DLD1 (cell line): ENCODE measurements at regions not wholly inside any gene's neighbourhood (a gene's known extent, or its start where the extent isn't known, plus 50 kb on each side); places are given as distances from the start of the nearest gene placed in this dataset.

Experiments used
- in situ Hi-C: cut with HindIII; loops from 2 replicates; pipeline ENCODE4 v1.10.0; 2017; ENCODE audit warnings: low sequenced_read_pairs

DNA sequence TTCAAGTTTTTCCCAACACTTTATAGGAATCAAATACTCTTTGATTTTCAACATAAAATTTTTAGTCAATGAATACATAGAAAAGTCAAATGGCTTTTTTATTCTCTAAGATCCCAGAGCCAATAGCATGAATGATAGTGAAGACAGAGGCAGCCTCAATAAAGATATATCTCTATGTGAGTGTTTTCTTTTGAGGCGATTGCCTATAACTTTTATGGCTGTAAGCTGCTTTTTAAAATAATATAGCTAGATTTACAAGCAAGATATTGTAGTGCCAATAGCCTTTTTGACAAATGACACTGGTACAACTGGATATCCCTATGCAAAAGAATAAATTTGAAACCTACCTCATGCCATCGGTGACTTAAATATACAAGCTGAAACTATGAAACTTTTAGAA lies 1705.2 kb upstream of the PCDH20 start:
- in situ Hi-C loops, result no loop called here

DNA sequence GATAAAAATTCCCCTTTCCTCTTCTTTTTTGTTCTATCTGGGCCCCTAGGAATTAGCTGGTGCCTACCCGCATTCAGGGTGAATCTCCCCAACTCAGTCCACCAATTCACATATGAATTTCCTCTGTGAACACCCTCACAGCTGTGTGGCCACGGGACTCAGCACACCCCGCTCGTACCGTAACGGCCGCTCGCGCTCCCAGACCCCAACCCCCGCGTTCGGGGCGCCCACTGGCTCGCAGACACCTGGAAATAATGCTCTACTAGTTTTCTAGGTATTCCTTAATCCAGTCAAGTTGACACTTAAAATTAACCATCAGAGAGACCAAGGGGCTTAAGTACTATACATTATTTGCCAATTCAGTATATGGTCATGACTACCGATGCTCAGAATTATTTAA lies 1702.1 kb upstream of the PCDH20 start:
- in situ Hi-C loops, result no loop called here

DNA sequence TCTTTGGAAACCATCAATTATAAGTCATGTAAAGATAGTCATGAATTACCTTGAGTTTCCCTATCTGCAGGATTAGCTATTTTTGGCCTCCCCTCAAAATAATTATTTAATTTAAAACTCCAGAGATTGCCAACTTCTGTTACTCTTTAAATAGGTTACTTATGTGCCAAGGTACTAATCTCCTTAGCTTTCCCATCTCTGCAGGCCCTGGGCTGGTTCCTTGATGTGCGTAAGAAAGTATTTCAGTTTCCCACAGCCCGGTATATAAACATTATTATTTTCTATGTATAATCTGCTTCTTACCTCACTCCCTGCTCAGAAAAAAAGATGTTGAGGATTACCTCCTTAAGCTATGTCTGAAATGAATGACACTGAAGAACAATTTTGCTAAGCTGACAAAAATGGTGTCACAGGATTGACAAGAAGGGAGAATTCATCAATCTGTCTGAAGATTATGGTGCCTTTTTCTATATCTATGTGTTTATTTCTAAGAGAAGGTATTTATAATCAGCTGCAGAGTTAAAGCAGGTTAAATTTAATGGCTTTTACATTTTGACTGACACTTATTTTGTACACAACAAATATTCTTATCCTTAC lies 1697.2 kb upstream of the PCDH20 start:
- in situ Hi-C loops, result no loop called here

DNA sequence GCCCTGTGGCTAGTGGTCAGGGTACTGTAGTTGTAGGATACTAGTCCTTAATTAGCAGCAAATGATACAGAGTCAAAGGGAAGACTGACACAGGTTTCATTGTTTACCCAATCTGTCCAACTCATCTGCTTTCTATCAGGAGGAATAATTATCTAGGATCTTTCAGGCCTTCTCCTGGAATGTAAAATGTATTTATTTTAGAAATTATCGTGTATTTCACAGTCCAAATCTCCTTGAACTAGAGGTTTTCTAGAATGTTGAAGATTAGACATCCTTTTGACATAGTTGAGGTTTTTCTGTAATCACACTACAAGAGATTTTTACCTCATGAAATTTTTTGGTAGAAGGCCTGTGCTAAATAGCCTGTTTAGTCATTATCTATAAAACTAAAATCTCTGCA lies 1694.8 kb upstream of the PCDH20 start:
- in situ Hi-C loops, result no loop called here

DNA sequence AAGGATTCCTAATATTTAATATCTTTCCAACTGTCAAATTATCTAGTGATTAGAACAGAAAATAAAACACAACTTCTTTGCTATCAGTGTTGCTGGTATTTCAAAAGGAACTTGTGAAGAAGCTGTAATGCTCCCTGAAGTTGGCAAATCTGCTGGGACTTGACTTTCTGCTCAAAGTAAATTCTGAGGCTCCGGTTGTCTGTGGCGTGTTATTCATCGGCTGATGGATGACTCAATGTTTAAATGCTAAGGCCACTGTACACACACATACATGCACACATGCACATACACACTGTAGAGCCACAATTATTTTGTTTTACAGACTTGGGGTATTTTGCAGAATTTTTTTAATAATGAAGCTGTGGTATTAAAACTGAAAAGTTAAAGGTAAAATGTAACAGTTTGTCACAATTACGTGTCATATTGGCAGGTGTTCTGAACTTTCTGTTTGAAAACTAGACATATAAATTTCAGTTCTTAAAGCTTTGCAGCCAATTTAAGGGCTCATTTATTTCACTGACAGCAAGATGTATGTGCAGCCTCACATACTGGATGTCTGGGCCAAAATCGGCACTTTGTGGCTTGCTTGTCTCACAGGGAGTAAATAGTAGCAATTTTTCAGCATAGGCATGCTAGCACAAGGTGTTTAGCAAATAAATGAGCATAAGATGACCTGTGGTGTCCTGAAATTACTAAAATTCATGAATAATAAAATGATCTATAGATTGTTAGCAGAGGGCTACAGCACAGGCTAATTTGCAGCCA lies 1691.7 kb upstream of the PCDH20 start:
- in situ Hi-C loops, result no loop called here

DNA sequence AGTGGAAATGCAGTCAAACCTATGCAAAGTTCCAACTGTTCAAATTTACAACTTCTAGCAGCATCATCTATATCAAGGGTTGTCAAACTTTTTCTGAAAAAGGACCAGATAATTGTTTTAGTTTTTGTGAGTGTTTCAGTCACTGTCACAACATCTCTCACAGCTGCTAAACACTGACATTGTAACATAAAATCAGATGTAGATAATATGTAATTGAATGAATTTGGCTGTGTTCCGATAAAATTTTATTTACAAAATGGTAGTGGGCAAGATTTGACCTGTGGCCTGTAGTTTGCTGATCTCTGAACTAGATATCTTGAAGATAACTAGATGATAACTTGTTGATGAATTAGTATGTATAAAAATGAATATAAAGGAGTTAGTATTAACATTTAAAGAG lies 1679.1 kb upstream of the PCDH20 start:
- in situ Hi-C loops, result no loop called here

DNA sequence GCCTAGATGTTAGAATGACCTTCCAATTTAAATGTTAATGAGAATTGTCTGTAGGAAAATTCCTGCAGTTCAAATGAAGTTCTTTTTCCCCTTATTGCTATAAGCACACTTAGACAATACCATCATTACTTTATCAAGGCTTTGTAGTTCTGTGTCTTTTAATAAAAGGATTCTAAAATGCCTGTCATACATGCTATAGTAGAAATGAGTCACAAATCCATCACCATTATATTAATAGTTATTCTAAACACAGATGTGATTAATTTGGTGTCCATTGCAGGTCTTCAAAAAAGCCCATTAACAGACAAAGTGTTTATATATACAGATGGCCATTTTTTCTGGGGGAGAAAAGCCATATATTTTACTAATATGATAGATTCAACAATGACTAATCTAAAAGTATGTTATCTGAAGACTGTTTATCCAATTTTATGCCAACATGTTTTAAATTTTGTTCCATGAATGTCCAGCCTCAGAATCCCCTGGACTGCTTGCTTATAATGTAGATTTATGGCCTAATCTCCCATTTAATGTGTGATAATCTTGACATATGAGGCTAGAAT lies 1678.3 kb upstream of the PCDH20 start:
- in situ Hi-C loops, result no loop called here

DNA sequence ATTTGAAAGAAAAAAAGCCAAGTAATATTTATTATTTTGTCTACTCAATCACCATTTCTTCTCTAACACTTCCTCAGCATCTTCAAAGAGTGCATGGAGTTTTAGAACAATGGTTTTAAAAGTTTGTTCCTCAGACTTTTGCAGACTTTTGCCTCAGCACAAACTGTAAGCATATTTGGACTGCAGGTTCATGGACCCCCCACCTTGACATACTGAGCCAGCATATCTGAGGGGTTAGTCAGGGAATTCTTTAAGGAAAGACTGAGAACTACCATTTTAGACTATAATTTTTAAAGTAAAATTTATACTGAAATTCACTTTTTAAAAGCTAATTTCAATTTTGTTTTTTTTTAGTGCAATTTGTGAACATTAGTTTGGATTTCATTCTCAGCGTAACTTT lies 1676.8 kb upstream of the PCDH20 start:
- in situ Hi-C loops, result no loop called here

DNA sequence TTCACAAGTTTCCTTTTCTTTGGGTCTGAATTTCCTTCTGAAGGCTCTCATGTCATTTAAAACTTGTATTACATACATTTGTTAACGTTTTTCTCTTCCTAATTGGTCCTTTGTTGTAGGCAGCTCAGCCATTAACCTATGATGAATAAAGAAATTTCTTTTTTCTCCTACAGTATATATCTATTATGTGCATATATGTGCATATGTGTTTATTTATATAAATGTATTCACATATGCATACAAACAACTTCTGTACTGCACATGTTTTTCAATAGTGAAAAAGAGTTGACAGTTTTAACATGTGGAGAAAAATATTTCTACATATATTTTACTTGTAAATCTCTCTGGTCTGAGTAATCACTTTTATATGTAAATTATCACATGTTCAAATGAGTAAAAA lies 1674.9 kb upstream of the PCDH20 start:
- in situ Hi-C loops, result no loop called here

DNA sequence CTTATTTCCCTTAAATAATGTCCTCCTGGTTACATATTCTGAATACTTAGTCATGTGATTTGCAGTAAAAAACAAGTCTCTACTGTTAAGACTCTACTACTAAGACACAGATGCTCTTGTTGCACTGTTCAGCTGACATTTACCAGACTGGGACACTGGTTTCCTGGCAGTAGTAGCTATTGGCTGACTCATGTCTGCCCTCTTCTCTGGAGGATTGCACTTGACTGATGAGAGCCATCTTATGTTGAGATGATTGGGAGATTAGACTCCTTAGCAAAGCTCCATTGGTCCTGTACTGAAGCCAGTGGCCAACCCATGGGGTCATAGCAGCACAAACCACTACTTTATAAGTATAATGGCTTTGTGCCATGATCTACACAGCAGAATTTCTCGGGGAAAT lies 1672.6 kb upstream of the PCDH20 start:
- in situ Hi-C loops, result no loop called here

DNA sequence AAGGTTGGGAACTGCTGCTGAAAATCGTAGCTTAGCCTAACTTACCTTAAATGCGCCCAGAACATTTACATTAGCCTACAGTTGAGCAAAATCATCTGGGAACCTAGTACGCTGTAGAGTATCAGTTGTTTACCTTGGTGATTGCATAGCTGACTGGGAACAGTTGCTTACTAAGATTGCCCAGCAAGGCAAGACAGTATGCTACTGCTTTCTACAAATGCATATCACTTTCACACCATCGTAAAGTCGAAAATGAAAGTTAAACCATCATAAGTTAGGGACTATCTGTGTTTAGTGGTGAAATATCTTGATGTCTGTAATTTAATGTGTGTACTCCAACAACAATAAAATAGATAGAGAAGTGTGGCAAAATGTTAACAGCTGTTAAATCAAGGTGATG lies 1670.6 kb upstream of the PCDH20 start:
- in situ Hi-C loops, result no loop called here

DNA sequence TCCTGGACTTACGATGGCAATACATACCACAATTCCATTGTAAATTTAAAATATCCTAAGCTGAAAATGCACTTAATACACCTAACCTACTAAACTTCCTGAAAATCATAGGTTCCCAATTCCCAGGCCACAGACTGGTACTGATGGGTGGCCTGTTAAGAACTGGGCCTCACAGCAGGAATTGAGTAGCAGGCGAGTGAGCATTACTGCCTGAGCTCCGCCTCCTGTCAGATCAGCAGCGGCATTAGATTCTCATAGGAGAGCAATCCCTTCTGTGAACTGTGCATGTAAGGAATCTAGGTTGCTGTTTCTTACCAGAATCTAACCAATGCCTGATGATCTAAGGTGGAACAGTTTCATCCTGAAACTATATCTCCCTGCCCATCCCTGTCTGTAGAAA lies 1670.2 kb upstream of the PCDH20 start:
- in situ Hi-C loops, result no loop called here

DNA sequence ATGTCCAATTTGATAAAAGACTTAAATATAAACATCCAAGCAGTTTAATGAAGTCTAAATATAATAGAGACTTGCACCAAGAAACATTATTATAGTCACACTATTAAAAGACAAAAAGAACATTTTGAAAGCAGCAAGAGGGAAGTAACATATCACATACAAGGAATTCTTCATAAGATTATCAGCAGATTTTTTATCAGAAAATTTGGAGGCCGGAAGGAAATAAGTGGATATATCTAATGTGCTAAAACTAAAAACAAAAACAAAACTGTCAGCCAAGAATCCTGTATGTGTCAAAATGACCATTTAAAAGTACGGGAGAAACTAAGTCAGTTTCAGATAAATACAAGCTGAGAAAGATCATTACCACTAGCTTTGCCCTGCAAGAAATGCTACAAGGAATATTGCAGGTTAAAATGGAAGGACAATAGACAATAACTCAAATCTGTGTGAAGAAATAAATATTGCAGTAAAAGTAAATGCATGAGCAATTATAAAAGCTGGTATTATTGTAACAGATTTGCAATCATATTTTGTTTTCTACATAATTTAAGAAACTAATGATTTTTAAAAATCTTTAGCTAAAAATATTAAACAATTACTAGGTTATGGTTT lies 1665.9 kb upstream of the PCDH20 start:
- in situ Hi-C loops, result no loop called here

DNA sequence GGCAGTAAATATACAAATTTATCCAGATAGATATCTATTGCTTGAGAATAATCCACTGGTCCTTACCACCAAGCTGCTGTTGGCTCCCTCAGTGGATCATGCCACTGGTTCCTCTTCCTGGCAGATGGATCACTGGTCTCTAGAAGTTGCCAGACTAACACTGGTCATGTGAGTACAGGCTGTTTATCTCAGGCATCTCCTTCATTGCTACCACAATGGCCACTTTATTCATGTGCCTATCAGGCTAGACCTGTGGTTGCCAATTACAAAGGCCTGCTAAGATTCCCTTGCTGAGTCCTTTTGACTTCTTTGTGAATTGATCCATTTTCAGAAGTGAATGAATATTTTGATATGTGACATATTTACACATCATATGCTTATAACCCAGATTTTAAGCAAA lies 1659.5 kb upstream of the PCDH20 start:
- in situ Hi-C loops, result no loop called here

DNA sequence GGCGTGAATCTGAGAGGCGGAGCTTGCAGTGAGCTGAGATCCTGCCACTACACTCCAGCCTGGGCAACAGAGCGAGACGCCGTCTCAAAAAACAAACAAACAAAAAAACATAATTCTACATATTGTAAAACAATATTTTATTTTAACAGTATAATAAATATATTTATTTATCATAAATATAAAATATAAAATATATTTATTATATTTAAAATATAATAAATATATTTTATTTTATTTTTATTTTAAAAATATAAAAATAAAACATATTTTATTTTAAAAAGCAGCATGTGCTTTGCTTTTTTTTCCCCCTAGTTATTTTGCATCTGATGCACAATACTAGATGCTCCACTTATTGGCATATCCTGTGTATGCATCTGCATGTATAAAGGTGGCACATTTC lies 1634.6 kb upstream of the PCDH20 start:
- in situ Hi-C loops, result no loop called here

DNA sequence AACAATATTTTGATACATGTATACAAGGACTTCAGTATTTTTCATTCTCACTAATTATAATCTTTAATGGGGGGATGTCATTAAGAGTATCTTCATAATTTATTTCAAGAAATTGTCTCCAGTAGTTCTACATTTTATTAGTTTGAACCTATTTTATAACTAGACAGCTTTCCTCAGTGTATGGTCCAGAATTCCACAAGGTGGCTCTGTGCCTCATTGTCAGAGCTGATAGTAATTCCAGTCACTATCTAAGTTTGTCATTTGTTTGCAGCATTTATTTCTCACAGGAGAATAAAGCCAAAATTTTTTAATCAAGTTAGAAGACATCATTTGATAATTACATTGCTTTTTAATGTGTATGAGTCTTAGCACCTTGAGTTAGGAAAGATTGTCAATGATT lies 1633.0 kb upstream of the PCDH20 start:
- in situ Hi-C loops, result no loop called here

DNA sequence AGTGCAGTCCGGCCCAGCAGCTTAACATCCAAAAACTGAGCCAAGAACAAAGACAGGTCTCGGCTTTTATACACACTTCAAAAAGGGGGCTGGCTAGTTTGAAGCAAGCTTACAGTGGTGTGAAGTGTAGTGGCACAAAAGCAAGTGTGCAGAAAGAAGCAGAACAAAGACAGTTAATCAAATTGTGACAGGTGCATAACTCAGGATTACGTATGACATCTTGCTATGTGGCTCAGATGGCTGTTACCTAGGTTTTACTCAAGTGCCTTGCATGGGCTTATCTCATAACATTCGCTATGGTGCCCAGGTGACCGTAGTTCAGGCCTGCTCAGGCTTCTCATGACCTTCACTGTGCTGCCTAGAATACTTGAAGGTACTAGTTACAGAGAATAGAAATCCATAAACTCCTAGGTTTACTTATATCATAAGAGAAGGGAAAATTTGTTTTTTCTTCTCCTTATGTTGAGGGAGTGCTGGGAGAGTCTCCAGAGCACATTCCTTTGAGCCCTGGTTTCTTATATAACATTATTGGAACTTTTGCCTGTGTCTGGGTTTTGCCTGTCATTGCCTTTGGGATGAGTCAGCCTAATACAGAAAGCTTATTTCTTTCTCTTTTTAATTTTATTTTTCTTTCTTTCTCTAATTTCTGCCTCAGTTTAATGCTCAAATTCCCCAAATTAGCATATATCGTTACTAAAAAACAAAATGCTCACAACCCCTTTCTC lies 1629.1 kb upstream of the PCDH20 start:
- in situ Hi-C loops, result no loop called here

DNA sequence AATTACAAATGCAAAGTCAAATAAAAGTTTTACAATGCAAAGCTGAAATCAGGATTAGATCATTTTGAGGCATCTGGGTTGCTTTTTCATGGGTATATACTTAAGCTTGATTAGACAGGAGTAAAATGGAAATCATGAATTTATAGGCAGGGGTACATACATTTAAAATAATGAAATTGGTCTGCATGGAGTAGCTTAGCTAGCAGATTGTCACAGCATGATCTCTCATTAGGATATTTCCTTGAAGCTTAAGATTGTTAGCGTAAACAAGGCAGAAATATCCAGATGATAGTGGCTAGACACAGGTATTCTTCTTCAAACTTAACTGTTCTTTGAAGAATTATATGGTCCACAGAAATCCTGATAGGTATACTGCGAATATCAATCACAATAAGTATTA lies 1627.0 kb upstream of the PCDH20 start:
- in situ Hi-C loops, result no loop called here

DNA sequence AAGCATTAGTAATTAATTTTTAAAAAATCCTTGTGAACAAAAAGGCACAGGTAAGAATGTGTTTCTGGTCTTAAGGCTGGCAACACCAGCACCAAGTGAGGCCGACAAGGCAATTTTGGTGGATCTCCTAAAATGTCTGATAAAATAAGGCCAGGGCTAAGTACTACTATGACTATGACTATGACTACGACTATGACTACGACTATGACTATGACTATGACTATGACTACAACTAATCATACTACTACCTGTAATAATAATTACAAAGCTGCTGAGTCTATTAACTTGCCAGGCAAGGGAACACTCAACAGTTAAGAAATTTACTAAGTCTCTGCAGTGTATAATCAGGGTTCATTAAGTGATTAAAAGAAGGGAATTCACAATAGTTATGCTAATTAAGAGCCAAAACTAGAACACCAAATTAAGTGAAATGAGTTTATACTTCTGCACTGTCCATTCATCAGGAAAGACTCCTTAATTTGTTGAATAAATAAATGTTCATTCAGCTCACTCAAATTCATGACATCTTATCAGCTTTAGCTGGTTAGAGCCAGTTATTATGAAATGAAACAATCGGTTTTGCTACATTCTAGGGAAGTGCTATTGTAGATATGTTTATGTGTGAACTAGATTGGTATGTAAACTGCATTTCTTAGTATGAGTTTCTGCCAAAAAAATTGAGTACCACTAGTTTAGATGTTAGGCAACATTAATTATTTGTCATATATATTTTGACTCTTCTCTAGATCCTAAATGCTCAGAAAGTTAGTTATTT lies 1626.2 kb upstream of the PCDH20 start:
- in situ Hi-C loops, result no loop called here

DNA sequence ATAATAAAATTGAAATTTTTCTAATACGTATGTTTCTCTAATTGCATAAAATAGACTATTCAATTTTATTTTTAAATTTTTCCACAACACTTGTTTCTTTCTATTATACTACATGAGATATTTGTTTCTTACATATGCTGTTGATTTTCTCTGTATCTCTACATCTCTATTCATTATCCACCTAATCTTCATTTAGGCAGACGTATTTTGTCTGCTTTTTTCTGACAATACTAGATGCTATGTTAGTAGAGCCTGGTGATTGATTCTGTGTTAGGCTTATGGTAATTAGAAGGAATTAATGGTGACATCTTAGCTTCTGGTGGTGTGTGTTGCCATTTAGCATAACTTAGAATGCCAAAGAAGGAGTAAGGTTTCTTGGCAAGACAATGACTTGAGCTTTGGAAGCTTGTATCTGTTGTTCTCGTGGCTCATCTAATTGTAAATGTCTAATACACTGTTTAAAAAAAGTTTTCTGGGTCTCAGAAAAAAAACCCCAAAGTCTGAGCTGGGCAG lies 1610.7 kb upstream of the PCDH20 start:
- in situ Hi-C loops, result no loop called here

DNA sequence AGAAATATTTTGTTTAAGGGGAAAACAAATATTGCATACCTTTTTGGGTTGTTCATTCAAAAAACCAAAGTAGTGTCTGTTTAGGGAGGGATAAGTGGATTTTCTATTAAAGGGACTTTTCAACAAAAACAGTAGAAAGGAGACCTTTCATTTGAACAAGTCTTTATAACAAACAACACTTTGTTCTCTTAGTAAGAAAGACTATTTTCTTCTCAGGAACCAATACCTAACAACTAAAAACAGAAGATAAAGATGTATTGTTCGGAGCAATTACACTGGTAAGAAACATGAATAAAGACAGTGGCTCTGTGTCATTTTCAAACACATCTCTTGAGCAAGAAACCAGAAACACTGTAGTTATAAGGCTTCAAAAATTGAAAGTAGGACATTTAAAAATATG lies 1610.1 kb upstream of the PCDH20 start:
- in situ Hi-C loops, result no loop called here
